ENCODE measurements at regions not wholly inside any gene's neighbourhood (a gene's known extent, or its start where the extent isn't known, plus 50 kb on each side); places are given as distances from the start of the nearest gene placed in this dataset.

GRCh38 chr1:57831624-57832023 is 407.8 kb upstream of the DAB1 start:
- CTCF ChIA-PET, result no interaction called here
- no peak for ATAC-seq

GRCh38 chr1:57826535-57826934 is 402.7 kb upstream of the DAB1 start:
- RAD21 ChIA-PET (ENCODE audit: low non-redundant PET in 1 of 2, low total read pairs in 2 of 2, uncharacterized antibody in 2 of 2, unreplicated experiment in 2 of 2), result no interaction called here
- Histone ChIP-seq H3K9me3 (ENCODE audit: control insufficient read depth in 1 of 2, insufficient read depth in 1 of 2, low read depth in 1 of 2, low read length in 2 of 2) (no peaks in the 10 kb centered on the region), H3K4me1 (ENCODE audit: control insufficient read depth in 1 of 2, insufficient read depth in 2 of 2, low read length in 2 of 2) (no peaks in the 10 kb centered on the region), H4K20me1 (ENCODE audit: insufficient read depth) (no peaks in the 10 kb centered on the region), H3K9ac (ENCODE audit: low read length) (no peak overlapping the region), H2AFZ (ENCODE audit: low read depth, low read length, poor library complexity, severe bottlenecking) (no peak overlapping the region), H3K36me3 (ENCODE audit: control insufficient read depth in 1 of 2, insufficient read depth in 2 of 2, low read length in 2 of 2) (no peaks in the 10 kb centered on the region), H3K27ac (ENCODE audit: low read depth, low read length) (no peak overlapping the region), H3K4me3 (replicated peaks in 1 of 2; ENCODE audit: low read depth in 1 of 2, low read length in 2 of 2) (no peak overlapping the region), H3K79me2 (ENCODE audit: insufficient read depth, low read length) (no peaks in the 10 kb centered on the region), H3K27me3 (ENCODE audit: insufficient read depth, low read length) (no peaks in the 10 kb centered on the region), H3K4me2 (ENCODE audit: low read length) (no peak overlapping the region), H3K9me2 (ENCODE audit: insufficient read depth) (no peaks in the 10 kb centered on the region)
- ATAC-seq (no peak), DNase-seq (ENCODE audit: low read depth, low spot score) (no peak)
- CTCF ChIA-PET, result no interaction called here
- intact Hi-C loops (cut with micrococcal nuclease), result no loop called here
- BruUV-seq (replicated peaks), result no TSS peak
- TF ChIP-seq CTCF (IDR thresholded peaks at IDR 0.05 in 2 of 3, conservative IDR thresholded peaks at IDR 0.05 in 1 of 3; ENCODE audit: borderline replicate concordance in 1 of 3, insufficient read depth in 1 of 3, low read depth in 2 of 3, low read length in 2 of 3) (no peak), EZH2phosphoT487 (IDR thresholded peaks at IDR 0.05; ENCODE audit: borderline replicate concordance) (no peak), EGR1 (IDR thresholded peaks at IDR 0.05; ENCODE audit: low read depth) (no peak), FOSL1 (IDR thresholded peaks at IDR 0.05; ENCODE audit: low read depth) (no peak)
- POLR2A ChIA-PET, result no interaction called here

More at GRCh38 chr1:57831624-57832023, 407.8 kb upstream of the DAB1 start:
- no peak for DNase-seq (ENCODE audit: low read depth, low spot score)
- no peak for TF ChIP-seq JUND (IDR thresholded peaks at IDR 0.05)
- no peak for TF ChIP-seq RAD21 (IDR thresholded peaks at IDR 0.05; ENCODE audit: low read depth)
- no peak for TF ChIP-seq CTCF (IDR thresholded peaks at IDR 0.05 in 2 of 3, conservative IDR thresholded peaks at IDR 0.05 in 1 of 3; ENCODE audit: borderline replicate concordance in 1 of 3, insufficient read depth in 1 of 3, low read depth in 2 of 3, low read length in 2 of 3)
- TF ChIP-seq ELF1 (IDR thresholded peaks at IDR 0.05; ENCODE audit: borderline replicate concordance, low read depth), result no peak
- no peak overlapping the region for H3K4me2 ChIP-seq (ENCODE audit: low read length)
- no TSS peak for BruUV-seq (replicated peaks)
- no peaks in the 10 kb centered on the region for H3K79me2 ChIP-seq (ENCODE audit: insufficient read depth, low read length)
- RAD21 ChIA-PET (ENCODE audit: low non-redundant PET in 1 of 2, low total read pairs in 2 of 2, uncharacterized antibody in 2 of 2, unreplicated experiment in 2 of 2), result no interaction called here
- H2AFZ ChIP-seq (ENCODE audit: low read depth, low read length, poor library complexity, severe bottlenecking), result no peak overlapping the region
- no peak overlapping the region for H3K4me3 ChIP-seq (replicated peaks in 1 of 2; ENCODE audit: low read depth in 1 of 2, low read length in 2 of 2)
- no peaks in the 10 kb centered on the region for H3K27me3 ChIP-seq (ENCODE audit: insufficient read depth, low read length)
- no peaks in the 10 kb centered on the region for H3K9me3 ChIP-seq (ENCODE audit: control insufficient read depth in 1 of 2, insufficient read depth in 1 of 2, low read depth in 1 of 2, low read length in 2 of 2)
- intact Hi-C loops (cut with micrococcal nuclease), result no loop called here
- no peaks in the 10 kb centered on the region for H3K36me3 ChIP-seq (ENCODE audit: control insufficient read depth in 1 of 2, insufficient read depth in 2 of 2, low read length in 2 of 2)
- H3K9ac ChIP-seq (ENCODE audit: low read length), result no peak overlapping the region
- no peaks in the 10 kb centered on the region for H3K4me1 ChIP-seq (ENCODE audit: control insufficient read depth in 1 of 2, insufficient read depth in 2 of 2, low read length in 2 of 2)
- POLR2A ChIA-PET, result no interaction called here
- no peaks in the 10 kb centered on the region for H4K20me1 ChIP-seq (ENCODE audit: insufficient read depth)
- no peaks in the 10 kb centered on the region for H3K9me2 ChIP-seq (ENCODE audit: insufficient read depth)
- no peak overlapping the region for H3K27ac ChIP-seq (ENCODE audit: low read depth, low read length)
